ENCODE measurements at regions not wholly inside any gene's neighbourhood (a gene's known extent, or its start where the extent isn't known, plus 50 kb on each side); places are given as distances from the start of the nearest gene placed in this dataset.

- Histone ChIP-seq H3K27ac (ENCODE audit: extremely low read depth, low read depth, low read length) (no peak overlapping the region), H3K9me3 (ENCODE audit: control insufficient read depth, insufficient read depth, low read depth, low read length) (no peaks in the 10 kb centered on the region), H3K4me1 (ENCODE audit: control insufficient read depth, insufficient read depth, low read length) (no peaks in the 10 kb centered on the region), H3K4me3 (ENCODE audit: low read depth, low read length) (no peak overlapping the region), H3K36me3 (ENCODE audit: control insufficient read depth in 2 of 2, insufficient read depth in 1 of 2, low read length in 2 of 2) (no peaks in the 10 kb centered on the region)
- ChIA-PET CTCF (no interaction called here), POLR2A (no interaction called here)
- TF ChIP-seq ZNF23 (tag by site-specific recombination; IDR thresholded peaks at IDR 0.05; ENCODE audit: borderline replicate concordance) (no peak), ZNF398 (tag by site-specific recombination; IDR thresholded peaks at IDR 0.05) (no peak)
Observed at GRCh38 chrX:107574711-107575110, 53.6 kb upstream of the PRPS1 start.

- POLR2A ChIA-PET = no interaction called here
- Histone ChIP-seq H3K27ac (ENCODE audit: extremely low read depth, low read depth, low read length) (no peak overlapping the region), H3K4me3 (ENCODE audit: low read depth, low read length) (no peak overlapping the region), H3K4me1 (ENCODE audit: control insufficient read depth, insufficient read depth, low read length) (no peaks in the 10 kb centered on the region), H3K9me3 (ENCODE audit: control insufficient read depth, insufficient read depth, low read depth, low read length) (no peaks in the 10 kb centered on the region), H3K36me3 (ENCODE audit: control insufficient read depth in 2 of 2, insufficient read depth in 1 of 2, low read length in 2 of 2) (no peaks in the 10 kb centered on the region)
- TF ChIP-seq ZNF350 (tag by site-specific recombination; IDR thresholded peaks at IDR 0.05) = no peak
- no peak for TF ChIP-seq ZNF692 (tag by site-specific recombination; IDR thresholded peaks at IDR 0.05)
- no peak for TF ChIP-seq ZNF202 (tag by site-specific recombination; IDR thresholded peaks at IDR 0.05; ENCODE audit: borderline replicate concordance)
- no peak for TF ChIP-seq ZNF560 (tag by site-specific recombination; IDR thresholded peaks at IDR 0.05; ENCODE audit: borderline replicate concordance)
- no peak for TF ChIP-seq MEIS1 (CRISPR knock-in tag; IDR thresholded peaks at IDR 0.05; ENCODE audit: borderline replicate concordance)
- TF ChIP-seq ZSCAN16 (tag by site-specific recombination; IDR thresholded peaks at IDR 0.05) = no peak
- no peak for TF ChIP-seq ZNF423 (tag by site-specific recombination; IDR thresholded peaks at IDR 0.05)
- no peak for TF ChIP-seq SETDB1 (IDR thresholded peaks at IDR 0.05; ENCODE audit: insufficient read length, low read length)
- TF ChIP-seq ZNF280D (tag by site-specific recombination; IDR thresholded peaks at IDR 0.05) = no peak
- no peak for TF ChIP-seq ZNF404 (tag by site-specific recombination; IDR thresholded peaks at IDR 0.05)
- CTCF ChIA-PET = interaction anchor here (0.6 kb wide), 1 partner anchor 9 kb away, joined by 3 read pairs; no protein-coding TSS in a partner anchor
Observed at GRCh38 chrX:107576392-107576791, 51.9 kb upstream of the PRPS1 start.

GRCh38 chrX:107576841-107577240 lies 51.5 kb upstream of the PRPS1 start:
- Histone ChIP-seq H3K9me3 (ENCODE audit: control insufficient read depth, insufficient read depth, low read depth, low read length) (no peaks in the 10 kb centered on the region), H3K36me3 (ENCODE audit: control insufficient read depth in 2 of 2, insufficient read depth in 1 of 2, low read length in 2 of 2) (no peaks in the 10 kb centered on the region), H3K4me1 (ENCODE audit: control insufficient read depth, insufficient read depth, low read length) (no peaks in the 10 kb centered on the region), H3K27ac (ENCODE audit: extremely low read depth, low read depth, low read length) (no peak overlapping the region), H3K4me3 (ENCODE audit: low read depth, low read length) (no peak overlapping the region)
- POLR2A ChIA-PET = no interaction called here
- CTCF ChIA-PET = interaction anchor here (0.6 kb wide), 1 partner anchor 79 kb away, joined by 3 read pairs; no protein-coding TSS in a partner anchor
- TF ChIP-seq ZNF350 (tag by site-specific recombination; IDR thresholded peaks at IDR 0.05) = no peak
- no peak for TF ChIP-seq ZNF645 (tag by site-specific recombination; IDR thresholded peaks at IDR 0.05)
- TF ChIP-seq ZNF175 (tag by site-specific recombination; IDR thresholded peaks at IDR 0.05) = no peak
- no peak for TF ChIP-seq IKZF3 (tag by site-specific recombination; IDR thresholded peaks at IDR 0.05)
- no peak for TF ChIP-seq ZNF777 (tag by site-specific recombination; IDR thresholded peaks at IDR 0.05; ENCODE audit: borderline replicate concordance)
- no peak for TF ChIP-seq ZFP37 (tag by site-specific recombination; IDR thresholded peaks at IDR 0.05)
- TF ChIP-seq ZNF561 (tag by site-specific recombination; IDR thresholded peaks at IDR 0.05; ENCODE audit: borderline replicate concordance) = no peak
- TF ChIP-seq YY1 (tag by site-specific recombination; IDR thresholded peaks at IDR 0.05) = no peak
- no peak for TF ChIP-seq INSM2 (tag by site-specific recombination; IDR thresholded peaks at IDR 0.05)
